Neural cell (in vitro differentiated cells): ENCODE measurements at regions not wholly inside any gene's neighbourhood (a gene's known extent, or its start where the extent isn't known, plus 50 kb on each side); places are given as distances from the start of the nearest gene placed in this dataset.

ENCODE experiments used
- H2AFZ ChIP-seq: fragments of 200-600, 300-800 bp; sonication (generic), shearing (Covaris generic); 2 replicates; pipeline ENCODE4 v1.6.0; 2014; ENCODE audit warnings: low read depth, mild to moderate bottlenecking, antibody characterized with exemption, low read length, moderate library complexity
- H3F3A ChIP-seq: fragments of 200-600 bp; shearing (Covaris generic); 2 replicates; pipeline ENCODE4 v1.6.1; 2016; ENCODE audit warnings: mild to moderate bottlenecking, moderate library complexity, mixed read lengths, antibody characterized with exemption, low read length; ENCODE audit not compliant: insufficient read depth, poor library complexity, severe bottlenecking
- H3K27ac ChIP-seq: fragments of 200-600, 300-800 bp; sonication (generic), shearing (Covaris generic); 2 replicates; pipeline ENCODE4 v1.5.1; 2014; ENCODE audit warnings: mild to moderate bottlenecking, low read length, moderate library complexity
- H3K27me3 ChIP-seq: fragments of 300-800, 200-600 bp; sonication (generic), shearing (Covaris generic); 2 replicates; pipeline ENCODE4 v1.6.0; 2014; ENCODE audit warnings: mild to moderate bottlenecking, low read depth, low read length, moderate library complexity; ENCODE audit not compliant: insufficient read depth
- H3K36me3 ChIP-seq: fragments of 300-800, 200-600 bp; sonication (generic), shearing (Covaris generic); 2 replicates; pipeline ENCODE4 v1.5.1; 2014; ENCODE audit warnings: mild to moderate bottlenecking, antibody characterized with exemption, low read length, moderate library complexity; ENCODE audit not compliant: insufficient read depth
- H3K4me2 ChIP-seq: fragments of 300-800, 200-600 bp; sonication (generic), shearing (Covaris generic); 2 replicates; pipeline ENCODE4 v1.6.0; 2014; ENCODE audit warnings: mild to moderate bottlenecking, low read length
- H3K4me3 ChIP-seq: fragments of 300-800, 200-600 bp; sonication (generic), shearing (Covaris generic); 2 replicates; pipeline ENCODE4 v1.5.1; 2014; ENCODE audit warnings: mild to moderate bottlenecking, low read length, moderate library complexity
- H3K79me2 ChIP-seq: fragments of 200-600 bp; shearing (Covaris generic); replicated peaks from 2 replicates; pipeline ENCODE4 v1.6.0; 2014; ENCODE audit warnings: mild to moderate bottlenecking, low read length, moderate library complexity; ENCODE audit not compliant: insufficient read depth
- H3K9ac ChIP-seq: fragments of 300-800, 200-600 bp; sonication (generic), shearing (Covaris generic); 2 replicates; pipeline ENCODE4 v1.6.1; 2016; ENCODE audit warnings: mild to moderate bottlenecking, low read length, mixed read lengths
- H3K9me2 ChIP-seq: fragments of 200-600 bp; shearing (Covaris generic); 2 replicates; pipeline ENCODE4 v1.6.1; 2016; ENCODE audit warnings: mild to moderate bottlenecking, low read length, mixed read lengths; ENCODE audit not compliant: insufficient read depth
- H3K9me3 ChIP-seq: fragments of 200-600, 300-800 bp; sonication (generic), shearing (Covaris generic); 2 replicates; pipeline ENCODE4 v1.6.1; 2016; ENCODE audit warnings: mild to moderate bottlenecking, mixed run types, low read length, moderate library complexity, mixed read lengths
- H4K20me1 ChIP-seq: fragments of 200-600 bp; shearing (Covaris generic); 2 replicates; pipeline ENCODE4 v1.6.1; 2016; ENCODE audit warnings: mild to moderate bottlenecking, mixed run types; ENCODE audit not compliant: insufficient read depth
- EP300 ChIP-seq: fragments of 450-650 bp; conservative IDR thresholded peaks from 2 replicates; pipeline ENCODE4 v1.6.1; 2014; ENCODE audit warnings: antibody characterized with exemption, mild to moderate bottlenecking, moderate library complexity; ENCODE audit not compliant: poor library complexity, severe bottlenecking
- EZH2 ChIP-seq: fragments of 200-600, 300-800 bp; shearing (Covaris generic), sonication (generic); IDR thresholded peaks from 2 replicates; pipeline ENCODE4 v1.6.1; 2014; ENCODE audit warnings: antibody characterized with exemption, low read length, borderline replicate concordance, mild to moderate bottlenecking; ENCODE audit not compliant: insufficient read depth, poor library complexity, severe bottlenecking
- MXI1 ChIP-seq: fragments of 450-650 bp; conservative IDR thresholded peaks from 2 replicates; pipeline ENCODE4 v1.6.1; 2014; ENCODE audit warnings: antibody characterized with exemption, mild to moderate bottlenecking; ENCODE audit not compliant: poor library complexity, severe bottlenecking
- POLR2AphosphoS5 ChIP-seq: IDR thresholded peaks from 2 replicates; pipeline ENCODE4 v1.6.1; 2012
- RAD21 ChIP-seq: fragments of 450-650 bp; conservative IDR thresholded peaks from 2 replicates; pipeline ENCODE4 v1.6.1; 2014; ENCODE audit warnings: antibody characterized with exemption, mild to moderate bottlenecking, moderate library complexity
- SMC3 ChIP-seq: fragments of 450-650 bp; conservative IDR thresholded peaks from 2 replicates; pipeline ENCODE4 v1.6.1; 2014; ENCODE audit warnings: antibody characterized with exemption, mild to moderate bottlenecking, moderate library complexity; ENCODE audit not compliant: poor library complexity
- TAF1 ChIP-seq: IDR thresholded peaks from 2 replicates; pipeline ENCODE4 v1.6.1; 2012; ENCODE audit warnings: low read depth
- TF ChIP-seq, protein P1 (sequence below): IDR thresholded peaks from 2 replicates; pipeline ENCODE4 v1.6.1; 2012; ENCODE audit warnings: borderline replicate concordance
- TF ChIP-seq, protein P2 (sequence below): fragments of 450-650 bp; IDR thresholded peaks from 2 replicates; pipeline ENCODE4 v1.5.1; 2014; ENCODE audit warnings: antibody characterized with exemption, mild to moderate bottlenecking, moderate library complexity; ENCODE audit not compliant: poor library complexity, severe bottlenecking

DNA sequence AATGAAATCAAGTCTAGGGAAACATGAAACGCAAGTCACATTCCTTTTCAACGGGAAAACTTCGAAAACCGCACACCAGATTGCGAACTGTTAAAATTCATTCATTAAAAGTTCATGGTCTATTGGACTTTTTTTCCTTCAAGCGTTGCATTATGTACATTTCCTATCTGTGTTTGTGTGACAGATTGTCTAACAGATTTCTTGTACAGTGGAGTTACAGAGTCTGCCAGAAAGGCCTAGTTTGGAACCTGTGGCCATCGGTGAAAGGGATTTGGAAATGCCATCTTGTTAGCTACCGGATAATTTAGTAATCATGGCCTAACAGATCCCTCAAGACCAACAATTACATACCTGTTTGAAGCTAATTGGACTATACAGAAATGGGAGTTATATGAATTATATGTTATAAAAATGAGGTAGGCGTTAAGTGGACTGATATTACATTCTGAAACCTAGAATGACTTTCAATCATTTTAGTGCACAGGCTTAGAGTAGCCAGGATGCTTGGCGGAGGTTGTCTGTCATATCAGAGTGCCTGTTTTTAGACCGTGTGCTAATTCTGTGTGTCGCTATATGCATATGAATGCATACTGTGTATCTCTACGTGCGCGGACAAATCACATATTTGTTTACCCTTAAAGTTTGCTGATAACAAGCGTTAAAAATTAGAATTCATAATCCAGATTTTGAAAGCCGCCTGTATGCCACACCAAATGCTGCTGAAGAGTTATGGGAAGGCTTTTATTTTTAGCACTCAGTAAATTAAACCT is 885.4 kb upstream of the RBFOX1 start:
- Histone ChIP-seq H3K27me3 (no peaks in the 10 kb centered on the region), H3F3A (no peaks in the 10 kb centered on the region), H3K4me3 (no peak overlapping the region), H3K9me3 (no peaks in the 10 kb centered on the region), H3K9me2 (no peaks in the 10 kb centered on the region), H2AFZ (no peak overlapping the region), H3K4me2 (no peak overlapping the region), H3K79me2 (no peaks in the 10 kb centered on the region), H3K9ac (no peak overlapping the region), H4K20me1 (no peaks in the 10 kb centered on the region), H3K27ac (no peak overlapping the region), H3K36me3 (no peaks in the 10 kb centered on the region)
- no peak for TF ChIP-seq EZH2
- no peak for TF ChIP-seq EP300
- TF ChIP-seq, protein P1, sequence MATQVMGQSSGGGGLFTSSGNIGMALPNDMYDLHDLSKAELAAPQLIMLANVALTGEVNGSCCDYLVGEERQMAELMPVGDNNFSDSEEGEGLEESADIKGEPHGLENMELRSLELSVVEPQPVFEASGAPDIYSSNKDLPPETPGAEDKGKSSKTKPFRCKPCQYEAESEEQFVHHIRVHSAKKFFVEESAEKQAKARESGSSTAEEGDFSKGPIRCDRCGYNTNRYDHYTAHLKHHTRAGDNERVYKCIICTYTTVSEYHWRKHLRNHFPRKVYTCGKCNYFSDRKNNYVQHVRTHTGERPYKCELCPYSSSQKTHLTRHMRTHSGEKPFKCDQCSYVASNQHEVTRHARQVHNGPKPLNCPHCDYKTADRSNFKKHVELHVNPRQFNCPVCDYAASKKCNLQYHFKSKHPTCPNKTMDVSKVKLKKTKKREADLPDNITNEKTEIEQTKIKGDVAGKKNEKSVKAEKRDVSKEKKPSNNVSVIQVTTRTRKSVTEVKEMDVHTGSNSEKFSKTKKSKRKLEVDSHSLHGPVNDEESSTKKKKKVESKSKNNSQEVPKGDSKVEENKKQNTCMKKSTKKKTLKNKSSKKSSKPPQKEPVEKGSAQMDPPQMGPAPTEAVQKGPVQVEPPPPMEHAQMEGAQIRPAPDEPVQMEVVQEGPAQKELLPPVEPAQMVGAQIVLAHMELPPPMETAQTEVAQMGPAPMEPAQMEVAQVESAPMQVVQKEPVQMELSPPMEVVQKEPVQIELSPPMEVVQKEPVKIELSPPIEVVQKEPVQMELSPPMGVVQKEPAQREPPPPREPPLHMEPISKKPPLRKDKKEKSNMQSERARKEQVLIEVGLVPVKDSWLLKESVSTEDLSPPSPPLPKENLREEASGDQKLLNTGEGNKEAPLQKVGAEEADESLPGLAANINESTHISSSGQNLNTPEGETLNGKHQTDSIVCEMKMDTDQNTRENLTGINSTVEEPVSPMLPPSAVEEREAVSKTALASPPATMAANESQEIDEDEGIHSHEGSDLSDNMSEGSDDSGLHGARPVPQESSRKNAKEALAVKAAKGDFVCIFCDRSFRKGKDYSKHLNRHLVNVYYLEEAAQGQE = no peak
- no peak for TF ChIP-seq RAD21
- no peak for TF ChIP-seq SMC3
- TF ChIP-seq MXI1 = no peak
- TF ChIP-seq, protein P2, sequence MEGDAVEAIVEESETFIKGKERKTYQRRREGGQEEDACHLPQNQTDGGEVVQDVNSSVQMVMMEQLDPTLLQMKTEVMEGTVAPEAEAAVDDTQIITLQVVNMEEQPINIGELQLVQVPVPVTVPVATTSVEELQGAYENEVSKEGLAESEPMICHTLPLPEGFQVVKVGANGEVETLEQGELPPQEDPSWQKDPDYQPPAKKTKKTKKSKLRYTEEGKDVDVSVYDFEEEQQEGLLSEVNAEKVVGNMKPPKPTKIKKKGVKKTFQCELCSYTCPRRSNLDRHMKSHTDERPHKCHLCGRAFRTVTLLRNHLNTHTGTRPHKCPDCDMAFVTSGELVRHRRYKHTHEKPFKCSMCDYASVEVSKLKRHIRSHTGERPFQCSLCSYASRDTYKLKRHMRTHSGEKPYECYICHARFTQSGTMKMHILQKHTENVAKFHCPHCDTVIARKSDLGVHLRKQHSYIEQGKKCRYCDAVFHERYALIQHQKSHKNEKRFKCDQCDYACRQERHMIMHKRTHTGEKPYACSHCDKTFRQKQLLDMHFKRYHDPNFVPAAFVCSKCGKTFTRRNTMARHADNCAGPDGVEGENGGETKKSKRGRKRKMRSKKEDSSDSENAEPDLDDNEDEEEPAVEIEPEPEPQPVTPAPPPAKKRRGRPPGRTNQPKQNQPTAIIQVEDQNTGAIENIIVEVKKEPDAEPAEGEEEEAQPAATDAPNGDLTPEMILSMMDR = no peak
- TF ChIP-seq TAF1 = no peak
- no peak for TF ChIP-seq POLR2AphosphoS5

DNA sequence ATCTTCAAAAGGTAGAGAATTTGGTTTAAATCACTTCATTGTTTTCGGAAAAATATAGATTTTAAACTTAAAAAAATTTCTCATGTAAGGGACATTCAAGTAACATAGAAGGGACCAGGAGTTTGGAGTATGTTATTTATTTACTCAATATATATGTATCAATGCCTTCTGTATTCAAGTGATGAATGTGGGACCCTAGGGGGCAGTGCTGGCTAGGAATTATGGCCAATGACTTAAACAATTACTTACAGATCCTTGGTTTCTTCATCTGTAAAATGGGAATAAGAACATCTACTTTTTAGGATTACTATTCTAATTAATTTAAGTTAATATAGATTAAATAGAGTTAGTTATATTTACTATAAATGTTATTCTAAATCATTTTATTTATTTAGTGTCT is 886.3 kb upstream of the RBFOX1 start:
- H3K4me3 ChIP-seq = no peak overlapping the region
- no peak overlapping the region for H3K27ac ChIP-seq
- no peaks in the 10 kb centered on the region for H3K36me3 ChIP-seq
- no peak overlapping the region for H3K9ac ChIP-seq
- TF ChIP-seq, protein P1 = no peak
- TF ChIP-seq MXI1 = no peak
- no peak for TF ChIP-seq TAF1
- H3K9me3 ChIP-seq = no peaks in the 10 kb centered on the region
- no peaks in the 10 kb centered on the region for H4K20me1 ChIP-seq
- H2AFZ ChIP-seq = no peak overlapping the region
- H3K9me2 ChIP-seq = no peaks in the 10 kb centered on the region
- no peak overlapping the region for H3K4me2 ChIP-seq
- no peaks in the 10 kb centered on the region for H3F3A ChIP-seq
- no peaks in the 10 kb centered on the region for H3K79me2 ChIP-seq
- H3K27me3 ChIP-seq = no peaks in the 10 kb centered on the region
